ENCODE measurements at regions not wholly inside any gene's neighbourhood (a gene's known extent, or its start where the extent isn't known, plus 50 kb on each side); places are given as distances from the start of the nearest gene placed in this dataset.
A peak's percentile ranks its signal among the peaks of the same experiment; 100 is the strongest.

- no peak for DNase-seq
Observed at GRCh38 chr1:55839221-55839620, 624.1 kb upstream of the USP24 start.

- no peak for DNase-seq
Observed at GRCh38 chr1:55836086-55836485, 620.9 kb upstream of the USP24 start.

GRCh38 chr1:55833529-55834091, 618.4 kb upstream of the USP24 start:
- no peak for DNase-seq

DNA sequence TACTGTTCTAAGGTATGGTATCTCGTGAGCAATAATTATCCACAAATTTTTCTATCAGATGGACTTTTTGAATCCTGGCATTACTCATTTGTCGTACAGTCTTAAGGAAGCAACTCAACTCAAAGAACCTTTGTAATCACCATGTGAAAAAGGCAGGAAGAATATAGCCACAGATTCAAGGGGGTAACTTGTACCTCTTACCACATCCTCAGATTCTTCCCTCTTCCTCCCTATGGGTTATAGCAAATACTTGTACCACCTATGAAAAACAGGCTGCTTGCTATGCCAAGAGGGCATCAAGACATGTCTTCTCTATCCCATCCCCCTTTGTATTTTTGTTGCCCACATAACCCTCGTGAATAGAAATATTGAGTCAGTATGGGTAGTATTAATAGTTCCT, 616.6 kb upstream of the USP24 start:
- no peak for DNase-seq

GRCh38 chr1:55828044-55828443, 612.9 kb upstream of the USP24 start:
- DNase-seq: no peak

DNA sequence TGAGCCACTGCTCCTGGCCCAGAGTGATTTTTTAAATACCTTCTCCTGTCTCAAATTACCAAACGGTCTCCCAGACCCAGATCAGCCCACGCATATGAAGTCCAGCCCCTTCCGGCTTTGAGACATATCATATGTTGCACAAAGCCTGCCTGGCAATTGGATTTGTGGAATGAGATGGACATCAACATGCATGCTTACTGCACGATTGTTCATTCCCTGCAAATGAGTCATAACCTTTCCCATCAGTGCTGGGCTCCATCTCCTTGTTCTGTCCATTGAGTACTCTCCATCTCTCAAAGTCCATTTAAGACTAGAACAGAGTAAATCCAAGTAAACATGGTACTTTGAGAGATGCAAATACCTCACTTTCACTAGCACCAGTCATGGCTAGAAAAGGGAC, 612.2 kb upstream of the USP24 start:
- DNase-seq: no peak

- no peak for DNase-seq
Observed at GRCh38 chr1:55826381-55827080, 611.4 kb upstream of the USP24 start.

GRCh38 chr1:55825461-55825860, 610.3 kb upstream of the USP24 start:
- no peak for DNase-seq

GRCh38 chr1:55824251-55824640, 609.1 kb upstream of the USP24 start:
- DNase-seq: no peak

DNA sequence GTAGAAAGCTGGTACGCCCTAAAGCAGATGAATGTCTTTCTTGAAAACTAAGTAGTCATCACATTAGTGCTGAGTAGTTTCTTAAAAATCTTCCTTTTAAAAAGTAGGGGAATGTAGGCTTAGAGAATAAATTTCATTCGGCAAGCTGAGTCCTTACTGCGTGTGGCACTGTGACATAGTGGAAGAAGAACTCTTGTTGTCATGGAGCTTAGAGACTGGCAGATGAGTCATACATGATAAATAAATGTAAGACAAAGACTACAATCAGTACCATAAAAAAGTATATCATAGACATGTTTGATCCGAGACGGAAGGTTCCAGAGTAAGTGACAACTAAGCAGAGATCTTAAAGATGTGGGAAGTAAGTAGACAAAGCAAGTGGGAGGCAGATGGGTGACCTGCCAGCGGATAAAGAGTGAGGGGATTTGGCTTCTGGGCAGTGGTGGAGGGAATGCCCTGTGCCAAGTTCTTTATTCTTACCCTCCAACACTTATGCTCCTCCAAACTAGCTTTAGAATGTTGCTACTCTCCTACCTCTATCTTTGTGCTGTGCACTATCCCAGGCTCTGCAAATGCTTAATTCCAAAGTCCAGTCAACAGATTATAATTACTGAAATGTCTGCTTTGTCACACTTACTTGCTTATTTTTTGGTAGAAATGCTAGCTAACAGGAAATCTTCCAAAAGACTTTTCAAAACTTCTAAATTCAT, 608.5 kb upstream of the USP24 start:
- DNase-seq: no peak

DNA sequence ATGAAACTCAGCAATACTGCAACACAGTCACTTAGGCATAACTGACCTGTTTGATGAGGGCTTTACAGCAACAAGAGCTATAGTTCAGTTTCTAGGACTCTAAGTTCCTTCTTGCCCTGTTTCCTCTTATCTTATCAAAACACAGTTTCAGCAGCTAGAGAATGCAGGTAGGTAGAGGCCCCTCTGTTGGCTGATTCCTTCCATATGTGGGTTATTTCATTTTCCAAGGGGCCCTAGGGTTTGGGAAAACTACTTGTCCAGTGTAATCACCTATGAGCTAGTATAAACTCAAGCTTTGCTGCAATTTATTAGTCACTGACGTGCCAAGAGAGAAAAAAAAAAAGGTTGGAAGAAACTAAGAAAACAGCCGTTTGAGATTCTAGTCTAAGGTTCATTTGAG, 607.7 kb upstream of the USP24 start:
- DNase-seq: no peak

DNA sequence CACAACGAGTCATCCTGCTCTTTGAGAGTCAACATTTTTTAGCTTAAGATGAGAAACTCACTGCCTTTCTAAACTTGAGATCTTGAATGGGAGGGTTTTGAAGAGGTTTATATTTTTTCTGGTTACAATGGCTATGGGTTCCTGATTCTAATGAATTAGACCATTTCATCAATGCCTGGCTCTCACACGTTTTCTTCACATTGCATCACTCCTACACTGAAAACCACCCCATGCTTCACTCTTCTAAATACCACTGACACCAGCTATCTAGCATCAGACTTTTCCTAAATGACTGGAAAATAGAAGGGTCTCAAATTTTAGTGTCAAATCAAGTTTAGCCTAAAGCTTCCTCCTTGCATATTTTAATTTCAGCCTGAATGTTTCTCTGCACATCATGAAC, 606.1 kb upstream of the USP24 start:
- no peak for DNase-seq

DNA sequence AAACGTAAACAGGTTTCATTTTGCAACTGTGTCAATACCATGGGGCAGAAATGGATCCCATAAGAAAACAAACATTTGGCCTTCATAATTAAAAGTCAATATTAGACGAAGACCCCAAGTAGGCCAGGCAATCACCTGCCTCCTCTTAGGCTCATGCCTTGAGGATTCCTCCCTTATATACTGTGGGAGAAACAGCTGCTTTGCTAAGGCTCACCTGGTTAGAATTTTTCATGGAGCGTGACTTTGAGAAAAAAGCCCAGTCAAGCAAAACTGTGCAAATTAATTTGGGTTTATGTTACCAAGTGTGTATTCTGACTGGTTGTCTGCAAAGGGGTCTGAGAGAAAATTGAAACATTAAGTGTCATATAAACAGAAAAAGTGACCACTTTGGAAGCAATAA, 605.3 kb upstream of the USP24 start:
- no peak for DNase-seq

DNA sequence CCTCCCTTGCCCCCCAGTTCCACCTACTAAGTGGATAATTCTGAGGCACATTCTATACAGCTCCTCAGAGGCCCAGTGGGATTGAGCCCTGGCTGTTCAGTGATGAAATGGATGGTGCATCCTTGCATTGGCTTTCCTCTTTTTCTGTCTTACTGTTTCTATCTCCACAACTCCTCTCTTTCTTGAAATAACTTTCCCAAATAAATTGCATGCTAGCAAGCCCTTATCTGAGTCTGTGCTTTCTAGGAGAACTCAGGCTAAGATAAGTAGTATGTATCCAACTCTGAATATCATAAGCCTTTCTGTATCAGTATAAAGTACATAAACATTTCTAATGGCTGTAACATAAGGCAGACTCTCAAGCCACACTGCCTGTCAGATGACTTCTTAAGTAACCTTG, 603.8 kb upstream of the USP24 start:
- no peak for DNase-seq

DNA sequence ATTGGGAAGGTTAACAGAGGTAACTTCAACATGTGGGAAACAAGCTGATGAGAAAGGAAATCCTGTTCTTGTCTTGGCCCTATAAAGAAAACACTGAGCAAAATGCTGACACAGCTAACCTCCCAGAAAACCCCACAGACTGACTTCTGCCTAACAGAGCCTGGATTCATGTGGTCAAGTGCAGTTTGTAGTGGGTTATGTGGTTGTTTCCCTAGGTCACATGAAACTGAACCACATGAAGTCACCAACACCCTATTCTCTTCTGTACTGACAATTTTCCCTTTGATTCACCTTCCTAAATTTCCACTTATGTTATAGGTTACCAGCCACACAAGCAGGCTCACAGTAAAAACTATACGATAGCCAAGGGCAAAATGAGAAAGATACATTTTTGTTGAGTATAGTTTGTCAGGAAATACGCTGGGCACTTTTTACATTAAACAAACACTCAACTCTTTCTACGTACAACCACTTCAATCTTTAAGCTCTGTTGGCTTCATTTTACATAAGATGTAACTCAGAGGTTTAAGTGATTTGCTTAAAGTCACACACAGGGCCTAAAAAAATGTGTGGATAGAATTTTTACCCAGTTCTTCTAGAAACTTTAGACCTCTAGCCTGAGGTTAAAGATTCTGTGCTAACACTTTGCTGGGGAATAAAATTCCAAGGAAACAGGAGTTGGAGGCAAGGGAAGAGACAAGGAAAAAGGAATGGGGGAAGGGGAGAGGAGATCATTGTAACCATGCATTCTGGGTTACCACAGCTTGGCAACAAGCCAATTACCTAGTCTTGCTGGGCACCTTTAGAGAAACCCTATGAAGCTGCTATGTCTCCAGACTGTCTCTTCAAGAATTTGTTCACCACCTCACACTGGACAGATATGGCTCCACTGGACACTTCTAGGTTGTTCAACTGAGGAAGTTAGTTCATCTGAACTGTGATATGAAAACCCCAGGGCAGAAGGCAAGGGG, 601.6 kb upstream of the USP24 start:
- DNase-seq: no peak

- DNase-seq: no peak
Observed at GRCh38 chr1:55815745-55816455, 600.7 kb upstream of the USP24 start.

GRCh38 chr1:55814967-55815366, 599.8 kb upstream of the USP24 start:
- no peak for DNase-seq

- DNase-seq: no peak
Observed at GRCh38 chr1:55813618-55814017, 598.5 kb upstream of the USP24 start.

- DNase-seq: no peak
Observed at GRCh38 chr1:55812281-55812680, 597.1 kb upstream of the USP24 start.

- no peak for DNase-seq
Observed at GRCh38 chr1:55808263-55808662, 593.1 kb upstream of the USP24 start.

DNA sequence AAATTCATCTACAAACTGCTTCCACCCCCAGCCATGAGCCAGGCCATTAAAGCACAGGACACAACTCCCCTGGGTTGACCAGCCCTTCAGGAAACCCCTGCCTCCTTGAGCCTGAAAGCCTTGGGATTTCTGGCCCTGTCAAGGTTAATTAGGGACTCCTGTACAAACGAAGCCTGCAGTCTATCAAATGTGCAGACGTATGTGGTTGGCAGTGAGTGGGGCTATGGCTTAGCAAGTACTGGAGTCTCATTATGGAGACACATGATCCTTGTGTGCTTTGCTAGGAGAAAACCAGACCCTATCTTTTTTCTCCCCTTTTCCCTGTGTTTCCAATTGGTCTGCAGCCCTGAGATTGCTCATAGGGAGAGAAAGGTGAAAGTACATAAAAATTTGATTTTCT, 588.3 kb upstream of the USP24 start:
- DNase-seq: peak; percentile 45

DNA sequence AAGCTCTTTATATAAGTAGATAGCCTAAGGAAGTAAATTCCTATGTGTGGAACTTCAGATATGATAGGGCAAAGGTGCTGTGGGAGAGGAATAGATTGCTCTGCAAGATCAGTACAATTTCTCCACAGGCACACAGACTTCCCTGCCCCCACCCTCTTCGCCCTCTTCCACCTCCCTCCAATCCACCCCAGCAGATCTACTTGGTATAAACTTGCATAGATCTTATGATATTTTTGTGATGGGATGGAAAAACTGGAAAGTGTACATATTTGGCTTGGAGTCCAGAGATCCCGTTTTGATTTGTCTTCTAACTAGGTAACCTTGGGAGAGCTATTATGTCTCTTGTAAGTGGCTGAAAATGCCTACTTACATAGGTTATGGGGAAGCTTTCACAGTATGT, 586.3 kb upstream of the USP24 start:
- DNase-seq: no peak

DNA sequence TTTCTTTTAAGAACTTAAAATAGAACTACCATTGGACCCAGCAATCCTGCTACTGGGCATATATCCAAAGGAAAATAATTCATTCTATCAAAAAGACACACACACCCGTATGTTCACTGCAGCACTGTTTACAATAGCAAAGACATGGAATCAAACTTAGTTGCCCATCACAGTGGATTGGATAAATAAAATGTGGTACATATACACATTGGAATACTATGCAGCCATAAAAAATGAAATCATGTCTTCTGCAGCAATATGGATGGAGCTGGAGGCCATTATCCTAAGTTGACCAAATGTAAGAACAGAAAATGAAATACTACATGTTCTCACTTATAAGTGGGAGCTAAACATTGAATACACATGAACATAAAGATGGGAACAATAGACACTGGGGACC, 585.3 kb upstream of the USP24 start:
- no peak for DNase-seq

Data from retina (tissue), 1 donor.